ENCODE measurements at regions not wholly inside any gene's neighbourhood (a gene's known extent, or its start where the extent isn't known, plus 50 kb on each side); places are given as distances from the start of the nearest gene placed in this dataset.

GRCh38 chr16:5678371-5678770, 580.8 kb upstream of the EEF2KMT start:
- Histone ChIP-seq H3K27me3 (no peaks in the 10 kb centered on the region), H3K4me3 (no peak overlapping the region), H3K4me1 (no peaks in the 10 kb centered on the region), H3K27ac (no peak overlapping the region), H3K36me3 (no peaks in the 10 kb centered on the region), H3K9me3 (no peaks in the 10 kb centered on the region)
- intact Hi-C loops (cut with DNase I), result no loop called here
- DNase-seq (no peak), ATAC-seq (no peak), FAIRE-seq (no peak)
- WGBS, 2 donors, result 8 to 10% methylated on average over 7 of the region's 7 CpGs
- no peak for TF ChIP-seq CTCF (IDR thresholded peaks at IDR 0.05)

GRCh38 chr16:5671421-5671820, 573.8 kb upstream of the EEF2KMT start:
- Histone ChIP-seq H3K4me1 (no peaks in the 10 kb centered on the region), H3K36me3 (no peaks in the 10 kb centered on the region), H3K9me3 (no peaks in the 10 kb centered on the region), H3K4me3 (no peak overlapping the region), H3K27ac (no peak overlapping the region), H3K27me3 (no peaks in the 10 kb centered on the region)
- intact Hi-C loops (cut with DNase I), result no loop called here
- DNase-seq (no peak), ATAC-seq (no peak), FAIRE-seq (no peak)
- 51 to 53% methylated on average over 2 of the region's 2 CpGs for WGBS, 2 donors
- no peak for TF ChIP-seq CTCF (IDR thresholded peaks at IDR 0.05)

GRCh38 chr16:5670198-5670597, 572.6 kb upstream of the EEF2KMT start:
- Histone ChIP-seq H3K27me3 (no peaks in the 10 kb centered on the region), H3K4me1 (no peaks in the 10 kb centered on the region), H3K36me3 (no peaks in the 10 kb centered on the region), H3K9me3 (no peaks in the 10 kb centered on the region), H3K27ac (no peak overlapping the region), H3K4me3 (no peak overlapping the region)
- no peak for DNase-seq
- TF ChIP-seq CTCF (IDR thresholded peaks at IDR 0.05), result no peak
- no peak for FAIRE-seq
- WGBS, 2 donors, result 51 to 58% methylated on average over 2 of the region's 2 CpGs
- ATAC-seq, result no peak
- intact Hi-C loops (cut with DNase I), result no loop called here

- H3K27ac ChIP-seq, result no peak overlapping the region
- intact Hi-C loops (cut with DNase I), result no loop called here
- H3K4me1 ChIP-seq, result no peaks in the 10 kb centered on the region
- no peak for DNase-seq
- H3K27me3 ChIP-seq, result no peaks in the 10 kb centered on the region
- no peak overlapping the region for H3K4me3 ChIP-seq
- no peaks in the 10 kb centered on the region for H3K36me3 ChIP-seq
- no peak for TF ChIP-seq CTCF (IDR thresholded peaks at IDR 0.05)
- ATAC-seq, result no peak
- FAIRE-seq, result no peak
- WGBS, 2 donors, result 6 to 8% methylated on average over 2 of the region's 2 CpGs
- no peaks in the 10 kb centered on the region for H3K9me3 ChIP-seq
Observed at GRCh38 chr16:5668553-5668952, 571.0 kb upstream of the EEF2KMT start.

- Histone ChIP-seq H3K4me1 (no peaks in the 10 kb centered on the region), H3K27me3 (no peaks in the 10 kb centered on the region), H3K27ac (no peak overlapping the region), H3K4me3 (no peak overlapping the region), H3K36me3 (no peaks in the 10 kb centered on the region), H3K9me3 (no peaks in the 10 kb centered on the region)
- 55 to 61% methylated on average over 11 of the region's 11 CpGs for WGBS, 2 donors
- FAIRE-seq, result no peak
- no peak for DNase-seq
- TF ChIP-seq CTCF (IDR thresholded peaks at IDR 0.05), result no peak
- ATAC-seq, result no peak
- intact Hi-C loops (cut with DNase I), result no loop called here
Observed at GRCh38 chr16:5665834-5666233, 568.2 kb upstream of the EEF2KMT start.
